H1 (cell line): ENCODE measurements at regions not wholly inside any gene's neighbourhood (a gene's known extent, or its start where the extent isn't known, plus 50 kb on each side); places are given as distances from the start of the nearest gene placed in this dataset.

ENCODE experiments used
- CTCF ChIA-PET: fragments of 300-600 bp; sonication (Branson Sonifier 250); formaldehyde crosslinking; loops from one replicate; lab custom pipeline; 2021; ENCODE audit not compliant: partially characterized antibody; lab: Charles Lee
- POLR2A ChIA-PET: fragments of 300-600 bp; sonication (Branson Sonifier 250); formaldehyde crosslinking; loops from one replicate; lab custom pipeline; 2021; ENCODE audit warnings: inconsistent platforms; ENCODE audit not compliant: partially characterized antibody; lab: Charles Lee
- DNase-seq, 2 experiments: peaks; one replicate each; pipeline versions ENCODE4 v3.0.0 to v3.0.0-alpha.2; 2010 to 2022; ENCODE audit warnings: low spot score in 2 of 2, low read depth in 1 of 2, mixed read lengths in 1 of 2
- FAIRE-seq: peaks from 2 replicates; lab custom pipeline; 2011; peaks lifted over from hg19 to GRCh38; lab: Jason Lieb, UNC
- H2AFZ ChIP-seq: 2 replicates; pipeline ENCODE4 v1.8.1; 2012; ENCODE audit warnings: low read length, inconsistent platforms
- H2AK5ac ChIP-seq: 2 replicates; pipeline ENCODE4 v1.6.1; 2013; ENCODE audit warnings: low read depth, low read length
- H2BK120ac ChIP-seq: replicated peaks from 2 replicates; pipeline ENCODE3; 2013; ENCODE audit warnings: low read depth, low read length, inconsistent platforms
- H2BK12ac ChIP-seq: 2 replicates; pipeline ENCODE4 v1.6.1; 2013; ENCODE audit warnings: low read depth, low read length
- H2BK15ac ChIP-seq: 2 replicates; pipeline ENCODE4 v1.6.1; 2013; ENCODE audit warnings: low read length
- H2BK20ac ChIP-seq: 2 replicates; pipeline ENCODE4 v1.6.1; 2013; ENCODE audit warnings: low read length
- H2BK5ac ChIP-seq: 2 replicates; pipeline ENCODE4 v1.6.1; 2013; ENCODE audit warnings: low read depth, low read length
- H3K14ac ChIP-seq: 2 replicates; pipeline ENCODE4 v1.6.1; 2013; ENCODE audit warnings: inconsistent platforms; ENCODE audit not compliant: insufficient read length
- H3K18ac ChIP-seq: 2 replicates; pipeline ENCODE4 v1.6.1; 2013; ENCODE audit warnings: low read length; ENCODE audit errors: extremely low read depth
- H3K23ac ChIP-seq: 2 replicates; pipeline ENCODE4 v1.6.1; 2013; ENCODE audit warnings: inconsistent platforms; ENCODE audit not compliant: insufficient read length
- H3K23me2 ChIP-seq: 2 replicates; pipeline ENCODE4 v1.6.1; 2013; ENCODE audit warnings: low read depth, low read length
- H3K27ac ChIP-seq: 2 replicates; pipeline ENCODE4 v1.6.1; 2011; ENCODE audit warnings: low read depth, low read length, inconsistent platforms
- H3K27me3 ChIP-seq, 4 experiments: replicated peaks in 1 of 4; 1 replicate in 1 of 4; 2 replicates in 3 of 4; pipeline versions ENCODE4 v1.6.1 to v1.8.1; 2011 to 2013; ENCODE audit warnings: low read length in 3 of 4, mild to moderate bottlenecking in 3 of 4, inconsistent platforms in 2 of 4, mixed read lengths in 2 of 4, moderate library complexity in 1 of 4; ENCODE audit not compliant: control insufficient read depth in 3 of 4, insufficient read depth in 3 of 4; ENCODE audit errors: extremely low read depth in 1 of 4
- H3K36me3 ChIP-seq, 4 experiments: 2 replicates each; pipeline versions ENCODE4 v1.6.1 to v1.8.1; 2011 to 2013; ENCODE audit warnings: mild to moderate bottlenecking in 4 of 4, low read length in 3 of 4, moderate library complexity in 2 of 4, control low read depth in 1 of 4, inconsistent platforms in 1 of 4; ENCODE audit not compliant: insufficient read depth in 4 of 4, control insufficient read depth in 2 of 4
- H3K4ac ChIP-seq: replicated peaks from 2 replicates; pipeline ENCODE3; 2013; ENCODE audit warnings: low read length, low read depth, mixed read lengths, inconsistent platforms; ENCODE audit not compliant: insufficient read length
- H3K4me1 ChIP-seq, 4 experiments: replicated peaks in 1 of 4; 1 replicate in 1 of 4; 2 replicates in 3 of 4; pipeline versions ENCODE4 v1.6.1 to v1.8.1; 2011 to 2013; ENCODE audit warnings: low read length in 3 of 4, inconsistent platforms in 2 of 4, mixed read lengths in 1 of 4; ENCODE audit not compliant: insufficient read depth in 4 of 4, control insufficient read depth in 3 of 4
- H3K4me2 ChIP-seq, 2 experiments: 2 replicates each; pipeline versions ENCODE4 v1.6.1 to v1.8.1; 2011 to 2013; ENCODE audit warnings: low read depth in 2 of 2, low read length in 2 of 2, control low read depth in 1 of 2, inconsistent platforms in 1 of 2, mild to moderate bottlenecking in 1 of 2; ENCODE audit not compliant: insufficient read depth in 1 of 2
- H3K4me3 ChIP-seq, 4 experiments: fragments of 200-600, 300-600 bp in 1 of 4; sonication (generic), shearing (Covaris generic), sonication (Bioruptor Twin) in 1 of 4; 2 replicates each; pipeline versions ENCODE4 v1.5.1 to v1.8.1; 2011 to 2016; ENCODE audit warnings: low read length in 4 of 4, low read depth in 3 of 4, control low read depth in 2 of 4, inconsistent platforms in 2 of 4, mild to moderate bottlenecking in 2 of 4, mixed read lengths in 1 of 4, moderate library complexity in 1 of 4; ENCODE audit not compliant: insufficient read depth in 2 of 4; ENCODE audit errors: extremely low read depth in 1 of 4
- H3K56ac ChIP-seq: replicated peaks from 2 replicates; pipeline ENCODE3; 2013; ENCODE audit warnings: low read depth, mild to moderate bottlenecking, mixed read lengths, low read length, inconsistent platforms; ENCODE audit not compliant: insufficient read length
- H3K79me1 ChIP-seq: 2 replicates; pipeline ENCODE4 v1.6.1; 2013; ENCODE audit warnings: low read depth, low read length, control low read depth
- H3K79me2 ChIP-seq, 2 experiments: 2 replicates each; pipeline versions ENCODE4 v1.6.1 to v1.8.1; 2012 to 2013; ENCODE audit warnings: low read length in 2 of 2, mild to moderate bottlenecking in 2 of 2, inconsistent platforms in 1 of 2; ENCODE audit not compliant: insufficient read depth in 2 of 2, control insufficient read depth in 1 of 2
- H3K9ac ChIP-seq, 4 experiments: replicated peaks in 1 of 4; 1 replicate in 1 of 4; 2 replicates in 3 of 4; pipeline versions ENCODE4 v1.6.1 to v1.8.1; 2011 to 2013; ENCODE audit warnings: low read depth in 3 of 4, low read length in 3 of 4, control low read depth in 2 of 4, mild to moderate bottlenecking in 2 of 4, moderate library complexity in 2 of 4, inconsistent platforms in 1 of 4; ENCODE audit errors: extremely low read depth in 1 of 4
- H3K9me3 ChIP-seq, 2 experiments: 2 replicates each; pipeline versions ENCODE4 v1.6.1 to v1.8.1; 2012 to 2013; ENCODE audit warnings: mild to moderate bottlenecking in 2 of 2, moderate library complexity in 2 of 2, control low read depth in 1 of 2, inconsistent platforms in 1 of 2, low read depth in 1 of 2, low read length in 1 of 2, mixed read lengths in 1 of 2; ENCODE audit not compliant: insufficient read depth in 2 of 2
- H4K20me1 ChIP-seq, 2 experiments: replicated peaks in 1 of 2; 2 replicates each; pipeline versions ENCODE3 to v1.8.1; 2011 to 2013; ENCODE audit warnings: inconsistent platforms in 2 of 2, low read length in 2 of 2, mild to moderate bottlenecking in 1 of 2; ENCODE audit not compliant: insufficient read depth in 2 of 2, control insufficient read depth in 1 of 2
- H4K5ac ChIP-seq: 2 replicates; pipeline ENCODE4 v1.6.1; 2013; ENCODE audit warnings: low read length, low read depth, mixed read lengths, inconsistent platforms; ENCODE audit not compliant: insufficient read length
- H4K8ac ChIP-seq: 2 replicates; pipeline ENCODE4 v1.8.0; 2013; ENCODE audit warnings: mild to moderate bottlenecking, moderate library complexity, low read length, inconsistent platforms; ENCODE audit not compliant: insufficient read depth; ENCODE audit errors: extremely low read depth
- H4K91ac ChIP-seq: replicated peaks from 2 replicates; pipeline ENCODE3; 2013; ENCODE audit warnings: low read length, mixed read lengths, inconsistent platforms; ENCODE audit not compliant: insufficient read length
- BRCA1 ChIP-seq: IDR thresholded peaks from 2 replicates; pipeline ENCODE4 v1.6.1; 2012; ENCODE audit warnings: low read depth, low read length, improper control_type of control experiment
- EGR1 ChIP-seq: IDR thresholded peaks from 2 replicates; pipeline ENCODE4 v1.6.1; 2011; ENCODE audit warnings: low read depth, low read length, borderline replicate concordance
- GABPA ChIP-seq: IDR thresholded peaks from 2 replicates; pipeline ENCODE4 v1.6.1; 2011; ENCODE audit warnings: mild to moderate bottlenecking, low read length, moderate library complexity, borderline replicate concordance; ENCODE audit not compliant: insufficient read depth
- GTF2F1 ChIP-seq: IDR thresholded peaks from 2 replicates; pipeline ENCODE4 v1.6.1; 2012; ENCODE audit warnings: low read depth, low read length, improper control_type of control experiment, borderline replicate concordance
- HDAC6 ChIP-seq: IDR thresholded peaks from one replicate; pipeline ENCODE4 v1.7.1; 2012; ENCODE audit warnings: low read depth, mild to moderate bottlenecking, inconsistent platforms, low read length, moderate library complexity
- RXRA ChIP-seq: IDR thresholded peaks from 2 replicates; pipeline ENCODE4 v1.6.1; 2011; ENCODE audit warnings: low read depth, mild to moderate bottlenecking, low read length, moderate library complexity; ENCODE audit not compliant: insufficient read depth
- WGBS, 2 experiments: shearing (Covaris generic) in 1 of 2; methylation state at CpG; one replicate each; pipeline versions ENCODE4 v1.1.6 to v1.1.7; 2013 to 2015; ENCODE audit warnings: low lambda C conversion rate in 2 of 2, mixed read lengths in 2 of 2, inconsistent platforms in 1 of 2, low coverage in 1 of 2, missing lambda C conversion rate in 1 of 2; ENCODE audit not compliant: insufficient replicate concordance in 2 of 2, insufficient coverage in 1 of 2, insufficient read length in 1 of 2; ENCODE audit errors: extremely low coverage in 1 of 2, missing lambda C conversion rate in 1 of 2; 5-methylcytosine and 5-hydroxymethylcytosine counted together
- TF ChIP-seq, protein P1 (sequence below): IDR thresholded peaks from 2 replicates; pipeline ENCODE4 v1.6.1; 2012; ENCODE audit warnings: inconsistent platforms

DNA sequence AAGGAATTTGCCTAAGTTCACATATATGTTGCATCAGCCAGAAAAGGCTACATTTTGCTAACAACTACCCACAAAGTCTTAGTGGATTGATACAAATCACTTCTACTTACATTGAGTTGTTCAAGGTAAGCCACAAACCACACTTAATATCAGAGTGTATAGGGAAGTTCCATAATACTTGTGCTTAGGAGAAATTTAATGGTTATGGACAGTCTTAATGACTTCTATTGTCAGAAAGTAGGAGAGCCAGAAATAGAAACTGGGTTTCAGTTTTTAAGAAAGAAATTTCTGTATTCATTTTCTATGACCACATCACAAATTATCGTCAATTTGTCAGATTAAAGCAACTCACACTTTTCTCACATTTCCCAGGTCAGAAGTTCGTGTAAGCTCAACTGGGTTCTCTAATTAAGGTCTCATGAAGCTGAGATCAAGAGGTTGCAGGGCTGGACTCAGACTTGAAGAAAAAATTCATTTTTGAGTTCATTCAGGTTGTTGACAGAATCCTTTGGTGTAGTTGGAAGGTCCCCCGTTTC is 695.7 kb downstream of the CDH11 start:
- Histone ChIP-seq H3K14ac (no peak overlapping the region), H3K4me2 (no peak overlapping the region), H3K79me2 (no peaks in the 10 kb centered on the region), H4K20me1 (no peaks in the 10 kb centered on the region), H3K18ac (no peak overlapping the region), H3K79me1 (no peaks in the 10 kb centered on the region), H3K23ac (no peak overlapping the region), H3K27ac (no peak overlapping the region), H3K4me3 (no peak overlapping the region), H2BK5ac (no peak overlapping the region), H2BK15ac (no peak overlapping the region), H3K36me3 (no peaks in the 10 kb centered on the region), H4K5ac (no peak overlapping the region), H3K27me3 (no peaks in the 10 kb centered on the region), H2AFZ (no peak overlapping the region), H2BK12ac (no peak overlapping the region), H2BK120ac (no peak overlapping the region), H4K8ac (no peak overlapping the region), H2BK20ac (no peak overlapping the region), H4K91ac (no peak overlapping the region), H3K23me2 (no peaks in the 10 kb centered on the region; the same call in 1 of the 2 replicates), H2AK5ac (no peak overlapping the region), H3K4ac (no peak overlapping the region), H3K56ac (no peak overlapping the region), H3K9me3 (no peaks in the 10 kb centered on the region), H3K9ac (no peak overlapping the region), H3K4me1 (no peaks in the 10 kb centered on the region)
- TF ChIP-seq, protein P1, sequence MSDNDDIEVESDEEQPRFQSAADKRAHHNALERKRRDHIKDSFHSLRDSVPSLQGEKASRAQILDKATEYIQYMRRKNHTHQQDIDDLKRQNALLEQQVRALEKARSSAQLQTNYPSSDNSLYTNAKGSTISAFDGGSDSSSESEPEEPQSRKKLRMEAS = no peak
- TF ChIP-seq GABPA (no peak), BRCA1 (no peak), EGR1 (no peak), GTF2F1 (no peak), HDAC6 (no peak), RXRA (no peak)
- WGBS, 2 experiments = 95% methylated on average over 3 of the region's 3 CpGs; no CpG with 5 or more reads in 1 of the 2 experiments
- CTCF ChIA-PET = interaction anchor here (0.5 kb wide), 1 partner anchor 624 kb away, joined by 3 read pairs; no protein-coding TSS in a partner anchor
- POLR2A ChIA-PET = no interaction called here
- DNase-seq (no peak), FAIRE-seq (no peak)
